ENCODE measurements at regions not wholly inside any gene's neighbourhood (a gene's known extent, or its start where the extent isn't known, plus 50 kb on each side); places are given as distances from the start of the nearest gene placed in this dataset.

DNA sequence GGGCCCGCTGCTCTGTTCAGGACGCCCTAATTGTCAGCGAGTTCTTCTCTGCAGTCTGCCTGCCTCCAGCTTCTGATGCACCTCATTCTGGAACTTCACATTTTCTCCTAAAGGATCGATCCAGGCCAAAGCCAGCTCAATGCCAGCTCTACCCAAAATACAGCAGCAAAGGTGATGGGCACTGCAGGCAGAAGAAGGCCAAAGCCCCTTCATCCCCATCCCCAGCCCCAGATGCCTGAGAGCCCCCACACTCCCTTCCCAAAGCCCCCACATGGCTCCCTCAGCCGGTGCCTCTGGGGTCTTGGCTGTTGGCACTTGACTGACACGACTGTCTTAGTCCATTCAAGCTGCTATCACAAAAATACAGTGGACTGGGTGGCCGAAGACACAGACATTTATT is 410.3 kb downstream of the BRD1 start:
- ChIA-PET CTCF (interaction anchor here in 1 of 2 donors (0.5 kb wide), 1 partner anchor 8 kb away, joined by 3 read pairs; no protein-coding TSS in a partner anchor), POLR2A (no interaction called here)
- no peaks in the 10 kb centered on the region for H3K36me3 ChIP-seq (ENCODE audit: control insufficient read depth in 2 of 2, extremely low read depth in 1 of 2, insufficient read depth in 1 of 2, low read length in 1 of 2)
- Mint-ChIP-seq H3K27ac (no peak overlapping the region), H3K36me3 (no peaks in the 10 kb centered on the region), H3K27me3 (peaks cover 9 to 15% of the 10 kb centered on the region in 2 donors), H3K4me3 (no peak overlapping the region), H3K9me3 (peaks cover 0 to 10% (median 10%) of the 10 kb centered on the region in 3 donors), H3K4me1 (no peaks in the 10 kb centered on the region)
- H3K27ac ChIP-seq (ENCODE audit: low read length), result no peak overlapping the region
- no peaks in the 10 kb centered on the region for H3K4me1 ChIP-seq (ENCODE audit: control insufficient read depth in 1 of 2, extremely low read depth in 1 of 2, insufficient read depth in 2 of 2, low read length in 2 of 2)
- H3K4me3 ChIP-seq (ENCODE audit: control insufficient read depth in 1 of 2, extremely low read depth in 1 of 2, low read length in 1 of 2), result no peak overlapping the region
- DNase-seq (no peak), ATAC-seq (replicated peaks in 1 of 4) (no peak)
- 76% methylated on average over 6 of the region's 7 CpGs for WGBS (ENCODE audit: insufficient coverage)
- H3K9me3 ChIP-seq, result no peaks in the 10 kb centered on the region
- H3K27me3 ChIP-seq (replicated peaks in 1 of 2; ENCODE audit: control insufficient read depth in 2 of 2, extremely low read depth in 1 of 2, insufficient read depth in 2 of 2, low read length in 1 of 2), result peaks cover 0 to 43% of the 10 kb centered on the region in 2 experiments

DNA sequence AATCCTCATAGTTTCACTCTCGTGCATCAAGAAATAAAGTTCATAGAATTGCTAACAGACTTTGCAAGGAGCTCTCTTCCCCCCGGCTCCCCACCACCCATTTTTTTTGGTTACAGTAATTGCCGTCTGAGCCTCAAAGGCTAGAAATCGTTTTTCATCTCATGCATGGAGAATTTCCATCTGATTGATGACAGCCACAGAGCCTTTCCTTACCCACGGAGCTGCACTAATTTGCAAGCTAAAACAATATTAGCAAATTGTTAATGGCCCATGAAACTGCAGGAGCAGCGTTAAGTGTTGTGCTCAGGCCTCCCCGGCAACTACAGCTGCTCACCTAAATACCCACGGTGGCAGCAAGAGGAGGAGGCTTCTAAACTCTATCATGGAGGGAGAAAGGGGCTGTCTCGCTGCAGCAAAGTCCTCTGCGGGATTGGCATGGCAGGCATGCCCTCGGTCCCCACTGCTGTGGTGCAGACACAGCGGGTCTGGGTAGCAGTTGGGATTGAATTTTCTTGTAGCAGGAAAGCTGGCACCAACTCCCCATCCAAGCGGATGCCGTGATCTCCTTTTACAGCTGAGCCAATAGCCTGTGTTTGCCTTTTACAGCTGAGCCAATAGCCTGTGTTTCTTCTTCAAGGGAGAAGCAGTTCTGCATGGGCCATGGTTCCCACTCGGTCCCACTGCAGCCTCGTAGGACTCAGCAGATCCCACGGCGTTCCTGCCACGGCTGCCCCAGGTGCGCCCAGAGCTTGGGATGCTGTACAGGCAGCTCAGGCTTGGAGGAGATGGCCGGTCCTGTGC is 412.3 kb downstream of the BRD1 start:
- no peak overlapping the region for H3K27ac Mint-ChIP-seq
- no peak overlapping the region for H3K4me3 ChIP-seq (ENCODE audit: control insufficient read depth in 1 of 2, extremely low read depth in 1 of 2, low read length in 1 of 2)
- ChIA-PET POLR2A (no interaction called here), CTCF (no interaction called here)
- H3K27me3 Mint-ChIP-seq, result peaks cover 7 to 19% of the 10 kb centered on the region in 2 donors
- peaks cover 0 to 46% of the 10 kb centered on the region in 2 experiments for H3K27me3 ChIP-seq (replicated peaks in 1 of 2; ENCODE audit: control insufficient read depth in 2 of 2, extremely low read depth in 1 of 2, insufficient read depth in 2 of 2, low read length in 1 of 2)
- no peak for DNase-seq
- H3K4me3 Mint-ChIP-seq, result no peak overlapping the region
- no peak for ATAC-seq (replicated peaks in 1 of 4)
- H3K36me3 ChIP-seq (ENCODE audit: control insufficient read depth in 2 of 2, extremely low read depth in 1 of 2, insufficient read depth in 1 of 2, low read length in 1 of 2), result no peaks in the 10 kb centered on the region
- no peak overlapping the region for H3K27ac ChIP-seq (ENCODE audit: low read length)
- H3K4me1 Mint-ChIP-seq, result no peaks in the 10 kb centered on the region
- H3K36me3 Mint-ChIP-seq, result no peaks in the 10 kb centered on the region
- WGBS (ENCODE audit: insufficient coverage), result 77% methylated on average over 14 of the region's 21 CpGs
- H3K9me3 Mint-ChIP-seq, result peaks cover 0 to 3% (median 0%) of the 10 kb centered on the region in 3 donors
- H3K4me1 ChIP-seq (ENCODE audit: control insufficient read depth in 1 of 2, extremely low read depth in 1 of 2, insufficient read depth in 2 of 2, low read length in 2 of 2), result no peaks in the 10 kb centered on the region
- H3K9me3 ChIP-seq, result no peaks in the 10 kb centered on the region

DNA sequence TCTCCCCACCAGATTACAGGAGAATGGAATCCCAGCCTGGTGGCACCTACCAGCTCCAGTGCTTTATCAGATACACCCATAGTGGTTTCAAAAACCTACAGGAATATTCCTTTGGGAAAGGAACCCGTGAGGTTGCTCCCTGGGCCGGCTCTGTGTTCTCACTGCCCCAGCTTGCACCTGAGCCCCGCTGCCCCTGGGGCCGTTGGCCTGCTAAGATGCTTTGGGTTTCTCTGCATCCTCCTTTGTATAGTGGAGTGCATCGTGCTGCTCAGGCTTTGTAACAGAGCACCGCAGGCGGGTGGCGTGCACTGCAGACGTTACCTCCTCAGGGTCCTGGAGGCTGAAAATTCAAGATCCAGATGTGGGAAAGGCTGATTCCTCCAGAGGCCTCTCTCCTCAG is 414.1 kb downstream of the BRD1 start:
- H3K4me1 Mint-ChIP-seq, result no peaks in the 10 kb centered on the region
- H3K36me3 ChIP-seq (ENCODE audit: control insufficient read depth in 2 of 2, extremely low read depth in 1 of 2, insufficient read depth in 1 of 2, low read length in 1 of 2), result no peaks in the 10 kb centered on the region
- ATAC-seq (replicated peaks in 1 of 4) (no peak), DNase-seq (no peak)
- H3K27me3 ChIP-seq (replicated peaks in 1 of 2; ENCODE audit: control insufficient read depth in 2 of 2, extremely low read depth in 1 of 2, insufficient read depth in 2 of 2, low read length in 1 of 2), result peaks cover 0 to 38% of the 10 kb centered on the region in 2 experiments
- no peaks in the 10 kb centered on the region for H3K36me3 Mint-ChIP-seq
- H3K27ac ChIP-seq (ENCODE audit: low read length), result no peak overlapping the region
- POLR2A ChIA-PET, result no interaction called here
- no peak overlapping the region for H3K4me3 ChIP-seq (ENCODE audit: control insufficient read depth in 1 of 2, extremely low read depth in 1 of 2, low read length in 1 of 2)
- H3K4me3 Mint-ChIP-seq, result no peak overlapping the region
- CTCF ChIA-PET, result no interaction called here
- WGBS (ENCODE audit: insufficient coverage), result 86% methylated on average over 7 of the region's 9 CpGs
- H3K27me3 Mint-ChIP-seq, result peaks cover 9 to 22% of the 10 kb centered on the region in 2 donors
- H3K9me3 Mint-ChIP-seq, result peaks cover 0 to 8% (median 5%) of the 10 kb centered on the region in 3 donors
- no peak overlapping the region for H3K27ac Mint-ChIP-seq
- H3K9me3 ChIP-seq, result no peaks in the 10 kb centered on the region
- H3K4me1 ChIP-seq (ENCODE audit: control insufficient read depth in 1 of 2, extremely low read depth in 1 of 2, insufficient read depth in 2 of 2, low read length in 2 of 2), result no peaks in the 10 kb centered on the region

DNA sequence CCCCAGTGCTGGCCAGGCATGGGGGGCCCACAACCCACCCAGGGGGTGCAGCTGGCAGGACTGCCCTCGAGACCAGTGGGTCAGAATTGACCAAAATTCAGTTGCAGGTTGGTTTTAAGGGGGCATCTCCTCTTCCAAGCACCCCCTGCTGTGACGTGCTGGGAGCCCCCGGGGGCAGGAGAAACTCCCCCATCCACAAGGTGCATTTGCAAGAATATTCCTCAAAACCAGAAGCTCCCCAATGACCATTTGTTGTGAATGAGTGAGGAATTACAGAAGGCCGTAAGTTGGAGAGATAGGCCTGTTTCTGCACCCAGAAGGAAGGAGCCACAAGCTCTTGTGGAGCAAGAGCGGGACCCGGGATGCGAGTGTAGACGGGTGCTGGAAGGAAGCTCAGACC is 414.5 kb downstream of the BRD1 start:
- ATAC-seq (replicated peaks in 1 of 4), result no peak
- peaks cover 10 to 20% of the 10 kb centered on the region in 2 donors for H3K27me3 Mint-ChIP-seq
- H3K27me3 ChIP-seq (replicated peaks in 1 of 2; ENCODE audit: control insufficient read depth in 2 of 2, extremely low read depth in 1 of 2, insufficient read depth in 2 of 2, low read length in 1 of 2), result peaks cover 0 to 34% of the 10 kb centered on the region in 2 experiments

DNA sequence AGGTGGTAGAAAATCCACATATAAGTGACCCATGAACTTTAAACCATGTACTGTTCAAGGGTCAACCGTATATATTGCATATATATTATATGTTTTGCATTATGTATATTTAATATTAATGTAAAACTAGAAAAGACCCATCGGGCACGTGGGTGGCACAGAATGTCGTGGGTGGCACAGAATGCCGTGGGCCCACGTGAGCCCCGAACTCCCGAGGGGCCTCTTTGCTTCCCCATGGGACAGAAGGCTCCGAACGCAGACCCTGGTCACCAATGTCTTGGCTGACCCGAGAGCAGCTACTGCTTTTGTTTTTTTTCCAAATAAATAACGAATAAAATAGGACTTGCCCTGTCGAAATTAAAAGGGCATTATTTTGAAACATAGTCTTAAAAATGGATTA is 415.4 kb downstream of the BRD1 start:
- Histone ChIP-seq H3K4me3 (ENCODE audit: control insufficient read depth in 1 of 2, extremely low read depth in 1 of 2, low read length in 1 of 2) (no peak overlapping the region), H3K9me3 (no peaks in the 10 kb centered on the region), H3K27ac (ENCODE audit: low read length) (no peak overlapping the region), H3K4me1 (ENCODE audit: control insufficient read depth in 1 of 2, extremely low read depth in 1 of 2, insufficient read depth in 2 of 2, low read length in 2 of 2) (no peaks in the 10 kb centered on the region), H3K27me3 (replicated peaks in 1 of 2; ENCODE audit: control insufficient read depth in 2 of 2, extremely low read depth in 1 of 2, insufficient read depth in 2 of 2, low read length in 1 of 2) (peaks cover 0 to 30% of the 10 kb centered on the region in 2 experiments), H3K36me3 (ENCODE audit: control insufficient read depth in 2 of 2, extremely low read depth in 1 of 2, insufficient read depth in 1 of 2, low read length in 1 of 2) (no peaks in the 10 kb centered on the region)
- 66% methylated on average over 7 of the region's 13 CpGs for WGBS (ENCODE audit: insufficient coverage)
- POLR2A ChIA-PET, result interaction anchor here in 1 of 2 donors (0.6 to 0.7 kb wide), 2 partner anchors 15 to 94 kb away, joined by 3 read pairs; no protein-coding TSS in a partner anchor
- H3K36me3 Mint-ChIP-seq, result no peaks in the 10 kb centered on the region
- DNase-seq (no peak), ATAC-seq (replicated peaks in 1 of 4) (no peak)
- H3K9me3 Mint-ChIP-seq, result peaks cover 0 to 8% (median 5%) of the 10 kb centered on the region in 3 donors
- H3K27ac Mint-ChIP-seq, result no peak overlapping the region
- CTCF ChIA-PET, result no interaction called here
- H3K27me3 Mint-ChIP-seq, result peaks cover 14 to 17% of the 10 kb centered on the region in 2 donors
- no peaks in the 10 kb centered on the region for H3K4me1 Mint-ChIP-seq
- no peak overlapping the region for H3K4me3 Mint-ChIP-seq

More for the DNA sequence above, 414.5 kb downstream of the BRD1 start:
- H3K4me1 ChIP-seq (ENCODE audit: control insufficient read depth in 1 of 2, extremely low read depth in 1 of 2, insufficient read depth in 2 of 2, low read length in 2 of 2), result no peaks in the 10 kb centered on the region
- no peaks in the 10 kb centered on the region for H3K36me3 ChIP-seq (ENCODE audit: control insufficient read depth in 2 of 2, extremely low read depth in 1 of 2, insufficient read depth in 1 of 2, low read length in 1 of 2)
- H3K4me3 ChIP-seq (ENCODE audit: control insufficient read depth in 1 of 2, extremely low read depth in 1 of 2, low read length in 1 of 2), result no peak overlapping the region
- ChIA-PET POLR2A (no interaction called here), CTCF (no interaction called here)
- no peak overlapping the region for H3K27ac ChIP-seq (ENCODE audit: low read length)
- H3K9me3 ChIP-seq, result no peaks in the 10 kb centered on the region
- WGBS (ENCODE audit: insufficient coverage), result 27% methylated on average over 1 of the region's 8 CpGs
- Mint-ChIP-seq H3K4me3 (no peak overlapping the region), H3K9me3 (peaks cover 0 to 8% (median 5%) of the 10 kb centered on the region in 3 donors), H3K4me1 (no peaks in the 10 kb centered on the region), H3K27ac (no peak overlapping the region), H3K36me3 (no peaks in the 10 kb centered on the region)
- DNase-seq, result no peak

DNA sequence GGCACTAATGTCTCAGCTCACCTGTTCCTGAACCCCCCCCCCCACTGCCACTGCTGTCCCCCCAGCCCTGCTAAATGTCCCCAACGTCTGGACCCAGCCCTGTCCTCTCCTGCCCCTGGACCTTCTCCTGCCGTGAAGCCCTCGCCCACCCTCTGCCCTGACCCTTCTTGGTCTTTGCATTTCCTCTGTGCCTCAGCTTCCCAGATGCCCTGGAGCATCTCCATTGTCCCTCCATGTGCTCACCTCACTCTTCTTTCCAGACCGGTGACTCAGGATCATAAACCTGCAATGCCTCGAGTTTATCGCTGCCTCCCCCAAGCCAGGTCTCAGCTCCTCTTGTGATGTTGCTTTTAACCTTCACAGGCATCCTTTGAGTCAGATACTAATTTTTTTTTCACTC is 416.4 kb downstream of the BRD1 start:
- no peaks in the 10 kb centered on the region for H3K36me3 Mint-ChIP-seq
- Histone ChIP-seq H3K9me3 (no peaks in the 10 kb centered on the region), H3K27ac (ENCODE audit: low read length) (no peak overlapping the region), H3K36me3 (ENCODE audit: control insufficient read depth in 2 of 2, extremely low read depth in 1 of 2, insufficient read depth in 1 of 2, low read length in 1 of 2) (no peaks in the 10 kb centered on the region), H3K27me3 (replicated peaks in 1 of 2; ENCODE audit: control insufficient read depth in 2 of 2, extremely low read depth in 1 of 2, insufficient read depth in 2 of 2, low read length in 1 of 2) (peaks cover 0 to 32% of the 10 kb centered on the region in 2 experiments), H3K4me1 (ENCODE audit: control insufficient read depth in 1 of 2, extremely low read depth in 1 of 2, insufficient read depth in 2 of 2, low read length in 2 of 2) (no peaks in the 10 kb centered on the region), H3K4me3 (ENCODE audit: control insufficient read depth in 1 of 2, extremely low read depth in 1 of 2, low read length in 1 of 2) (no peak overlapping the region)
- peaks cover 15 to 19% of the 10 kb centered on the region in 2 donors for H3K27me3 Mint-ChIP-seq
- H3K4me3 Mint-ChIP-seq, result no peak overlapping the region
- 55% methylated on average over 3 of the region's 6 CpGs for WGBS (ENCODE audit: insufficient coverage)
- peaks cover 0 to 8% (median 5%) of the 10 kb centered on the region in 3 donors for H3K9me3 Mint-ChIP-seq
- H3K27ac Mint-ChIP-seq, result no peak overlapping the region
- DNase-seq (no peak), ATAC-seq (replicated peaks in 1 of 4) (no peak)
- POLR2A ChIA-PET, result no interaction called here
- no peaks in the 10 kb centered on the region for H3K4me1 Mint-ChIP-seq
- CTCF ChIA-PET, result no interaction called here

Measured in T-cell (primary cell).